H1 (cell line): ENCODE measurements at regions not wholly inside any gene's neighbourhood (a gene's known extent, or its start where the extent isn't known, plus 50 kb on each side); places are given as distances from the start of the nearest gene placed in this dataset.

Experiments used
- PHF8 ChIP-seq: fragments of 200-600 bp; sonication (generic); conservative IDR thresholded peaks from 2 replicates; pipeline ENCODE4 v1.7.1; 2012; ENCODE audit warnings: low read depth, mild to moderate bottlenecking, inconsistent platforms, low read length, moderate library complexity

- no peak for TF ChIP-seq PHF8
Observed at GRCh38 chr1:4047666-4048065, 147.6 kb upstream of the C1orf174 start (continued).
